Endometrial microvascular endothelial cells (primary cell): ENCODE measurements at regions not wholly inside any gene's neighbourhood (a gene's known extent, or its start where the extent isn't known, plus 50 kb on each side); places are given as distances from the start of the nearest gene placed in this dataset.
"Not testable (repeated sequence)": the region's sequence is repeated elsewhere in the genome, so short reads cannot be mapped to it uniquely, and the experiment has no call there.

Experiments
- in situ Hi-C: cut with HindIII; loops from 2 replicates; pipeline ENCODE4 v1.10.0; 2017; ENCODE audit warnings: low sequenced_read_pairs, low pct_unique_long_range_greater_than_20kb; ENCODE audit errors: inconsistent ontology term

GRCh38 chr14:84458881-84459280 is 1071.1 kb upstream of the FLRT2 start:
- in situ Hi-C loops, result no loop called here

GRCh38 chr14:84465880-84466279 is 1064.1 kb upstream of the FLRT2 start:
- in situ Hi-C loops, result no loop called here

- in situ Hi-C loops, result no loop called here
Measured at GRCh38 chr14:84468153-84468552, 1061.8 kb upstream of the FLRT2 start.

- in situ Hi-C loops, result no loop called here
Measured at GRCh38 chr14:84477996-84478395, 1051.9 kb upstream of the FLRT2 start.

- in situ Hi-C loops, result no loop called here
Measured at GRCh38 chr14:84482256-84483071, 1047.5 kb upstream of the FLRT2 start.

GRCh38 chr14:84483072-84483420 is 1046.9 kb upstream of the FLRT2 start:
- in situ Hi-C loops, result no loop called here

DNA sequence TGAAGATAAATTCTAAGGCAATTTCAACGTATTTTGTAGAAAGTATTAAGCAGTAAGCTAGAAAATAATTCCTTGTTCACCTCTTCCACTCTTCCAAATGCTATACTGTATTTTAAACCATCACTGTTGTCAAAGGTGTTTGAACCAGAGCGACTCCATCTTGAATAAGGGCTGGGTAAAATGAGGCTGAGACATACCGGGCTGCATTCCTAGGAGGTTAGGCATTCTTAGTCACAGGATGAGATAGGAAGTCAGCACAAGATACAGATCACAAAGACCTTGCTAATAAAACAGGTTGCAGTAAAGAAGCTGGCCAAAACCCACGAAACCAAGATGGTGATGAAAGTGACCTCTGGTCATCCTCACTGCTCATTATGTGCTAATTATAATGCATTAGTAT is 1045.7 kb upstream of the FLRT2 start:
- in situ Hi-C loops, result not testable (repeated sequence)

- in situ Hi-C loops, result no loop called here
Measured at GRCh38 chr14:84485036-84485435, 1044.9 kb upstream of the FLRT2 start.

GRCh38 chr14:84490081-84490480 is 1039.9 kb upstream of the FLRT2 start:
- in situ Hi-C loops, result no loop called here

- in situ Hi-C loops, result no loop called here
Measured at GRCh38 chr14:84492685-84493084, 1037.3 kb upstream of the FLRT2 start.

- in situ Hi-C loops, result no loop called here
Measured at GRCh38 chr14:84493779-84494178, 1036.2 kb upstream of the FLRT2 start.

- in situ Hi-C loops, result no loop called here
Measured at GRCh38 chr14:84496677-84497076, 1033.3 kb upstream of the FLRT2 start.

DNA sequence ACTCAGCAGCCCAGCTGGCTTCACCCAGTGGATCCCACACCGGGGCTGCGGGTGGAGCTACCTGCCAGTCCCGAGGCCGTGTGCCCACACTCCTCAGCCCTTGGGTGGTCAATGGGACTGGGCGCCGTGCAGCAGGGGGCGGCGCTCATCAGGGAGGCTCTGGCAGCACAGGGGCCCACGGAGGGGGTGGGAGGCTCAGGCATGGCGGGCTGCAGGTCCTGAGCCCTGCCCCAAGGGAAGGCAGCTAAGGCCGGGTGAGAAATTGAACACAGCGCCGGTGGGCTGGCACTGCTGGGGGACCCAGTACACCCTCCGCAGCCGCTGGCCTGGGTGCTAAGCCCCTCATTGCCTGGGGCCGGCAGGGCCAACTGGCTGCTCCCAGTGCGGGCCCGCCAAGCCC is 1017.1 kb upstream of the FLRT2 start:
- in situ Hi-C loops, result not testable (repeated sequence)

GRCh38 chr14:84519836-84520235 is 1010.1 kb upstream of the FLRT2 start:
- in situ Hi-C loops, result no loop called here

DNA sequence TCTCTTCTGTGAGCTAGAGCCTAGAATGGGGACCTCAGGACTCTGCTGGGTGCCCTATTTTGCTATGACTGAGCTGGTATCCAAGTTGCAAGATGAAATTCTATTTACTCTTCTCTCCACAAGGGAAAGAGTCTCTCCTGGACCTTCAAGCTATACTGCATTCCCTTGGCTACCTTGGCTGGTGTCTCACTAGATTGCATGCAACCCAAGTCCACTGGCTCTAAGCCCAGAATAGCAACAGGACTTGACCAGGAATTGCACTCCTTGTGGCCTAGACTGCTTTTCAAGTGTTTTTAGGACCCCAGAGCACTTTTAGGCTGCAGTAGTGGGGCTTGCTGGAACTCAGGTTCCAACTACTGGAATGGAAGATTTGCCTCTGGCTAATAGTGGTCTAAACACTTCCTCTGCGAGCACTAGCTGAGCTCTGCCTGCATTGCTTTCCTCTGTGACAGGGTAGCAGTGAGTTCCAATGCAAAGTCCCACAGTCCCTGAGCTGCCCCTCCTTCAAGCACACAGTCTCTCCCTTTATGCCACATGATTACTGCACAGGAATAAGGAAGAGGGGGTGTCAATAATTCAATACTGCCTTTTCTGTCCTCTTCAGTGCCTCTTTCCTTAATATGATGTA is 1009.1 kb upstream of the FLRT2 start:
- in situ Hi-C loops, result no loop called here

DNA sequence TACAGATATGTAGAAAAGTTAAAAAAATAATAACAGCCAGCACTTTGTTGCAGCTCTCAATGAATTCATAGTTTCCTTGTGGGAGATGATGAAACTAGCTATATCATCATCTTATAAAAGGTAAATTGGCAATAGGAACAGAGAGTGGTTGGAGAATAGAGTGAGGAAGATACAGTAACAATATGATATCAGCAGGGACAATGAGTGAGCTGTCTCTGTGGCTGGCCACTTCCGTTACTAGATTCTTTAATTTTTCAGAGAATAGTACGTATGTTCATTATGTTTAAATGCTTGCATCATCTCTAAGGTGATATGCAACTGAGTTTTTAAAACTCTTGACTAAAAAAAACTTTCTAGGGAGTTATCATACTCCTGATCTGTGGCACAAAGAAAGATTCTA is 1006.2 kb upstream of the FLRT2 start:
- in situ Hi-C loops, result no loop called here

GRCh38 chr14:84527706-84528105 is 1002.2 kb upstream of the FLRT2 start:
- in situ Hi-C loops, result no loop called here

DNA sequence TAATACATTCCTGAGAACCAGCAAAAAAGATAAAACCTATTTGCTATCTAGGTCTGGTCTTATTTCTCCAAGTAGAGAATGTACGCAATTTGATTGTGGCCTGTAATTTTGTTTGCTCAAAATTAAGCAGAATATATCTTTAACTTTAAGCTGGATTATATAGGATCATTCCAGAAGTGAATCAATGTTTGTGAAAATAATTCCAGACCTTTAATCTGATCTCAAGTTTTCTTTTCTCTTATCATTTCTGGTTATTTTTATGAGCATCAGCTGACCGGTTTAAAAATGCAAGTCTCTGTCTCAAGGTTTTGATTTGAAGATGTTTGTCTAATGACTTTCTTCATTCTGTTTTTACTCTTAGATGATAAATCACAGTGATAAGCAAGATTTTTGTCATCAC is 997.9 kb upstream of the FLRT2 start:
- in situ Hi-C loops, result no loop called here

- in situ Hi-C loops, result no loop called here
Measured at GRCh38 chr14:84533181-84533725, 996.7 kb upstream of the FLRT2 start.

- in situ Hi-C loops, result no loop called here
Measured at GRCh38 chr14:84533791-84534190, 996.2 kb upstream of the FLRT2 start.
